ENCODE measurements at regions not wholly inside any gene's neighbourhood (a gene's known extent, or its start where the extent isn't known, plus 50 kb on each side); places are given as distances from the start of the nearest gene placed in this dataset.

DNA sequence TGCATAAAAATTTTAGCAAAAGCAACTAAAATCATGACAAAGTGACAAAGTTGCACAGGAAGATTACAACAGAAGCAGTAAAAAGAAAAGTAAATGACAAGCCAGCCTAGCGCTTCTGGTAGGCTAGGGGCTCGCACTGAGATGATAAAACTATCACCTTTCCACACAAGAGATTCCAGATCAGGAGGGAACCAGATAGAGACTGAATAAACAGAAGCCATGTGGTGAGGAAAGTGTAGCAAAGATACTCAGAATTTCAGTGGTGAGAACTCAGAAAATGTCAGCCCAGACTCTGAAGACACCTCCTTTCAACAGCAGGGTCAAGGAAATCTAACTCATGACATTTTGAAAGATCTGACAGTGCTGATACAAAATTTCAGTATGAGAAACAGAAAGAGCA is 77.4 kb upstream of the DNAJC10 start:
- DNase-seq (ENCODE audit: low read depth): no peak
- no peak for TF ChIP-seq CTCF (IDR thresholded peaks at IDR 0.05; ENCODE audit: insufficient read depth, low read depth, low read length, missing control alignments)
- no peak overlapping the region for H3K4me3 ChIP-seq (ENCODE audit: low read length)

DNA sequence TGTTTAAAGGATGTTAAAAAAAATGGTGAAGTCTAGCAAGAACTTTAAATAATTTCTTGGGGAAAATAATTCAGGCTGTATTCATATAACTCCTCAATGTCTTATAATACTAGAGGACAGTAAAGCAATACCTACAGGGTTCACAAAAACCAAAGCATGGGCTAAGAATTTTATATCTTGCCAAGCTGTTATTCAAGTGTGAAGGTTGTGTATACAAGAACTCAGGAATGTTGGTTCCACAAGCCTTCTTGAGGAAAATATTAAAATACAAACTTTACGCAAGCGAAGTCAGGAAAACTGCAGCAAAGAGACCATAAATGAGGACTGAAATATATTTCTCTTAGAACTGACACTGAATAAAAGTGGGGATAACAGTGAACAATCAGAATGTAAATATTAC is 76.1 kb upstream of the DNAJC10 start:
- no peak for DNase-seq (ENCODE audit: low read depth)
- TF ChIP-seq CTCF (IDR thresholded peaks at IDR 0.05; ENCODE audit: insufficient read depth, low read depth, low read length, missing control alignments): no peak
- H3K4me3 ChIP-seq (ENCODE audit: low read length): no peak overlapping the region

DNA sequence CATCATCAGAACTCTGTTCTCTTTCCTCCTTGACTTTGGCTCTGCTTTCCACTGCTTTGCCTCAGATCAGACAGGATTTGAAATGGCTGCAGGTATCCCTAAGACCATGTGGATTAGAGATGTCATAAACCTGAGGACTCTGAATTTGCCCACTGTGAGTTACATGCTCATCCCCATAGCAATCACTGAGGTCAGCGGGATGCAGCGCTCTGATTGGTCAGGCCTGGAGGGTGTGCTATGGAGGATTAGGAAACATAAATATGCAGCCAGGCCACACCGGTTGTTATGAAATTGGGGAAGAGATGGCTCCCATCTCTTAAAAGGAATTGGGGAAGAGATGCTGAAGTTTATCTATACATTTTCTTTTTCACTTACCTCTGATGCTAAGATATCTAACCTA is 73.7 kb upstream of the DNAJC10 start:
- DNase-seq (ENCODE audit: low read depth): peak; percentile 69
- no peak overlapping the region for H3K4me3 ChIP-seq (ENCODE audit: low read length)
- TF ChIP-seq CTCF (IDR thresholded peaks at IDR 0.05; ENCODE audit: insufficient read depth, low read depth, low read length, missing control alignments): no peak

- no peak for TF ChIP-seq CTCF (IDR thresholded peaks at IDR 0.05; ENCODE audit: insufficient read depth, low read depth, low read length, missing control alignments)
- DNase-seq (ENCODE audit: low read depth): no peak
- no peak overlapping the region for H3K4me3 ChIP-seq (ENCODE audit: low read length)
These were observed 69.1 kb upstream of the DNAJC10 start for GRCh38 chr2:182646763-182647498.

DNA sequence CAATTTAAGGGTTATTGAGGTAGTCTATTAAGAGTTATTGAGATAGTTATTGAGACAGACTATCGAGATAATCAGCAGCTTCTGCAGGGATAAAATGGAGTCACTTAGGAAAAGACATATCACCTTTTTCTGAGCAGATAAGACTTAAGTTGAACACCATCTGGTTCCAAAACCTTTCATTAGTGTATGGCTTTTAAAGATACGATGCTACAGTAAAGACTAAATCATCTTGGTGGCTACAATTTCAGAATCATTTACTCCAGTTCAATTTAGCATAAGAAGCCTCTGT is 68.6 kb upstream of the DNAJC10 start:
- H3K4me3 ChIP-seq (ENCODE audit: low read length): no peak overlapping the region
- no peak for TF ChIP-seq CTCF (IDR thresholded peaks at IDR 0.05; ENCODE audit: insufficient read depth, low read depth, low read length, missing control alignments)
- no peak for DNase-seq (ENCODE audit: low read depth)

GRCh38 chr2:182649316-182649715 is 66.7 kb upstream of the DNAJC10 start:
- H3K4me3 ChIP-seq (ENCODE audit: low read length): no peak overlapping the region
- peak; percentile 57 for TF ChIP-seq CTCF (IDR thresholded peaks at IDR 0.05; ENCODE audit: insufficient read depth, low read depth, low read length, missing control alignments)
- DNase-seq (ENCODE audit: low read depth): peak; percentile 42

GRCh38 chr2:182650704-182651103 is 65.4 kb upstream of the DNAJC10 start:
- no peak overlapping the region for H3K4me3 ChIP-seq (ENCODE audit: low read length)
- peak; percentile 34 for TF ChIP-seq CTCF (IDR thresholded peaks at IDR 0.05; ENCODE audit: insufficient read depth, low read depth, low read length, missing control alignments)
- DNase-seq (ENCODE audit: low read depth): peak; percentile 58

All from epithelial cell of esophagus (primary cell).